Medulla oblongata (tissue), 1 donor: ENCODE measurements at regions not wholly inside any gene's neighbourhood (a gene's known extent, or its start where the extent isn't known, plus 50 kb on each side); places are given as distances from the start of the nearest gene placed in this dataset.

Experiments
- DNase-seq: peaks from one replicate; pipeline ENCODE4 v3.0.0-alpha.2; 2015; ENCODE audit errors: extremely low spot score

- DNase-seq: no peak
Observed at GRCh38 chr6:108778421-108779186, 69.6 kb upstream of the ARMC2 start.

GRCh38 chr6:108779536-108780275 is 68.5 kb upstream of the ARMC2 start:
- no peak for DNase-seq

- DNase-seq: no peak
Observed at GRCh38 chr6:108780784-108781183, 67.4 kb upstream of the ARMC2 start.

GRCh38 chr6:108781419-108782100 is 66.7 kb upstream of the ARMC2 start:
- DNase-seq: no peak

GRCh38 chr6:108782179-108783041 is 65.8 kb upstream of the ARMC2 start:
- DNase-seq: peak; percentile 85

GRCh38 chr6:108785653-108786052 is 62.6 kb upstream of the ARMC2 start:
- DNase-seq: no peak

- no peak for DNase-seq
Observed at GRCh38 chr6:108788416-108788815, 59.8 kb upstream of the ARMC2 start.

- no peak for DNase-seq
Observed at GRCh38 chr6:108789475-108789874, 58.7 kb upstream of the ARMC2 start.

GRCh38 chr6:108791700-108792099 is 56.5 kb upstream of the ARMC2 start:
- DNase-seq: no peak

- no peak for DNase-seq
Observed at GRCh38 chr6:108793516-108794251, 54.5 kb upstream of the ARMC2 start.

GRCh38 chr6:108795122-108795521 is 53.1 kb upstream of the ARMC2 start:
- no peak for DNase-seq

- DNase-seq: no peak
Observed at GRCh38 chr6:108795814-108796213, 52.4 kb upstream of the ARMC2 start.

GRCh38 chr6:108796875-108797274 is 51.3 kb upstream of the ARMC2 start:
- no peak for DNase-seq

- no peak for DNase-seq
Observed at GRCh38 chr6:108797951-108798669, 50.1 kb upstream of the ARMC2 start.
